ENCODE measurements at regions not wholly inside any gene's neighbourhood (a gene's known extent, or its start where the extent isn't known, plus 50 kb on each side); places are given as distances from the start of the nearest gene placed in this dataset.

DNA sequence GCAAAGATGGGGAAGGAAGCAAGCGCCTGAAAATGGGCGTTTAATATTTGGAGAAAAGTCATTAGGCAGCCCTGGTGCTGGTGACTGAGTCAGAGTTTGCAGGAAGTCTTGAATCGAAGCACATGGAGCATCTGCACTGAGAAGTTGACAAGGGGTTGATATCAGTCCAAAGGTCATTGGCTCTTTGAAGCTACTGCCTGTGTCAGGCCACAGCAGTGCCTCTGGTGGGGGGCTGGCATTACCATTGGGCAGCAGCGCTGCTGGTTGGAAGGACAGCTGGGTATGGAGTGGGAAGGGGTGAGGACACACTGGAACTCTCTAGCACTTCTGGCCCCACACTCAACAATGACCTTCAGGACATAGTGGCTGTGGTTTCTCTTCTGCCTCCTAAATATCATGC is 150.4 kb upstream of the ERCC6L2 start:
- no peak for TF ChIP-seq CTCF (IDR thresholded peaks at IDR 0.05; ENCODE audit: low read depth, low read length)
- no peak for DNase-seq (ENCODE audit: low read depth, low spot score)
- in situ Hi-C loops (cut with HindIII; ENCODE audit: low sequenced_read_pairs) = no loop called here
- H3K4me3 ChIP-seq (ENCODE audit: low read depth, low read length) = no peak overlapping the region

- no peak for TF ChIP-seq CTCF (IDR thresholded peaks at IDR 0.05; ENCODE audit: low read depth, low read length)
- DNase-seq (ENCODE audit: low read depth, low spot score) = no peak
- H3K4me3 ChIP-seq (ENCODE audit: low read depth, low read length) = no peak overlapping the region
- in situ Hi-C loops (cut with HindIII; ENCODE audit: low sequenced_read_pairs) = no loop called here
These were observed 151.1 kb upstream of the ERCC6L2 start for GRCh38 chr9:95724253-95724991.

- DNase-seq (ENCODE audit: low read depth, low spot score) = no peak
- in situ Hi-C loops (cut with HindIII; ENCODE audit: low sequenced_read_pairs) = no loop called here
- TF ChIP-seq CTCF (IDR thresholded peaks at IDR 0.05; ENCODE audit: low read depth, low read length) = no peak
These were observed 153.3 kb upstream of the ERCC6L2 start for GRCh38 chr9:95722141-95722540.

DNA sequence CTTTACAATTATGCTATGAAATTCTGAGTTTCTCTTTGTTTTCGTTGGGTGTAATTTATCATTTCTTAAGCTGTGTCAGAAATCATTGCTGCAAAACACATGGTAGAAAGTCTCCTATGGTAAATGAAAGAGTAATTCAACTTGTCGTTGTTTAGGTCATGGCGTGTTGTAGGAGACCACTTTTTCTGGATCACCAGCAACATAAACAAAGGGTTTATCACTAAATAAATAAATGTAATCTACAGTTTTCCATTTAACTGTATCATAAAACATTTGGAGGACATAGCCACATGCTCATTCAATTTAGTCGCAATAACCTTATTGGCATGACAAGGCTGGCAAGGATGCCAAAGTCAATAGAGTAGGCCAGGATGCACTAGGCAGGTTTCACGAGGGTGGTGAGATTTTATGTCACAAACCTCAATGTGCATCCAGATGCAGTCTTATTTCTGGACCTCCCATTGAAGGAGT is 154.4 kb upstream of the ERCC6L2 start:
- no peak for TF ChIP-seq CTCF (IDR thresholded peaks at IDR 0.05; ENCODE audit: low read depth, low read length)
- in situ Hi-C loops (cut with HindIII; ENCODE audit: low sequenced_read_pairs) = no loop called here
- DNase-seq (ENCODE audit: low read depth, low spot score) = no peak
- H3K4me3 ChIP-seq (ENCODE audit: low read depth, low read length) = no peak overlapping the region

More at GRCh38 chr9:95722141-95722540, 153.3 kb upstream of the ERCC6L2 start:
- no peak overlapping the region for H3K4me3 ChIP-seq (ENCODE audit: low read depth, low read length)

- DNase-seq (ENCODE audit: low read depth, low spot score) = no peak
- in situ Hi-C loops (cut with HindIII; ENCODE audit: low sequenced_read_pairs) = no loop called here
- no peak for TF ChIP-seq CTCF (IDR thresholded peaks at IDR 0.05; ENCODE audit: low read depth, low read length)
- no peak overlapping the region for H3K4me3 ChIP-seq (ENCODE audit: low read depth, low read length)
These were observed 155.0 kb upstream of the ERCC6L2 start for GRCh38 chr9:95720496-95720895.

DNA sequence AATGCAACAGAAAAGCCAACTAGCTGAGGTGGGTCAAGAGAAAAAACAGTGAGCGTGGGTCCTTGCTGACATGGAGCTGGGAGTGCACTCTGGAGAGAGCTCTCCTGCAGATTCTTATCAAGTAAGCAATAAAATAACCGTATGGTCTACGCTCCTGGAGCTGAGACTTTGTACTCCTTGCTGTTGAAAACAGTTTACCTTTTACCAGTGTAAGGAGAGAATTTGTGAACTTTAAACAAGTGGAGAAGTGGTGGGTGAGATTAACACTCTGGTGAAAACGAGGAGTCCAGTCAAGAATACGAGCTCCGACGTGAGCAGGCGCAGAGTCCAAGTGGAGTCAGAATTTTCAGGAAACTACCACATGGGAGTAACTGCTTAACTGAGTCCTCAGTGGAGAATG is 156.1 kb upstream of the ERCC6L2 start:
- no peak for DNase-seq (ENCODE audit: low read depth, low spot score)
- in situ Hi-C loops (cut with HindIII; ENCODE audit: low sequenced_read_pairs) = no loop called here
- TF ChIP-seq CTCF (IDR thresholded peaks at IDR 0.05; ENCODE audit: low read depth, low read length) = no peak
- no peak overlapping the region for H3K4me3 ChIP-seq (ENCODE audit: low read depth, low read length)

All from astrocyte of the spinal cord (primary cell).